Colonic mucosa (tissue), 4 donors: ENCODE measurements at regions not wholly inside any gene's neighbourhood (a gene's known extent, or its start where the extent isn't known, plus 50 kb on each side); places are given as distances from the start of the nearest gene placed in this dataset.
"Not testable (repeated sequence)": the region's sequence is repeated elsewhere in the genome, so short reads cannot be mapped to it uniquely, and the experiment has no call there.

Source experiments
- DNase-seq: peaks from one replicate; pipeline ENCODE4 v3.0.0-alpha.2; 2020
- H3K27ac ChIP-seq: fragments of 200-600 bp; one replicate; pipeline ENCODE4 v1.8.0; 2021
- H3K27me3 ChIP-seq: fragments of 200-600 bp; one replicate; pipeline ENCODE4 v1.8.0; 2021
- H3K36me3 ChIP-seq: fragments of 200-600 bp; one replicate; pipeline ENCODE4 v1.8.0; 2021
- H3K4me1 ChIP-seq: fragments of 200-600 bp; one replicate; pipeline ENCODE4 v1.8.0; 2021; ENCODE audit warnings: mild to moderate bottlenecking
- H3K4me3 ChIP-seq: fragments of 200-600 bp; one replicate; pipeline ENCODE4 v1.8.0; 2021
- H3K9ac ChIP-seq, 2 donors: one replicate each; pipeline ENCODE4 v1.7.0; 2013; ENCODE audit warnings: control low read depth in 2 of 2, low read depth in 2 of 2, low read length in 2 of 2
- H3K9me3 ChIP-seq: fragments of 200-600 bp; one replicate; pipeline ENCODE4 v1.8.0; 2021
- CTCF ChIP-seq: fragments of 200-600 bp; IDR thresholded peaks from one replicate; pipeline ENCODE4 v1.8.0; 2022; ENCODE audit warnings: antibody characterized with exemption, mild to moderate bottlenecking
- intact Hi-C: fragments of 100-400 bp; cut with DNase I; formaldehyde crosslinking; loops from one replicate; pipeline ENCODE4 v1.14.1; 2022
- donor health status: healthy.
- donor health status: DM: no; HTN: no; CAD: no.
- donor health status: DM: no; HTN: no; CAD: no.

- H3K9ac ChIP-seq = no peak overlapping the region
- no peak for TF ChIP-seq CTCF
These were observed 578.3 kb upstream of the ADAMTS9 start for GRCh38 chr3:65265942-65266590.

GRCh38 chr3:65265511-65265910, 577.7 kb upstream of the ADAMTS9 start:
- H3K4me3 ChIP-seq = no peak overlapping the region
- H3K27ac ChIP-seq = no peak overlapping the region
- no peaks in the 10 kb centered on the region for H3K4me1 ChIP-seq
- no peak for TF ChIP-seq CTCF
- intact Hi-C loops = no loop called here
- H3K27me3 ChIP-seq = no peaks in the 10 kb centered on the region
- no peaks in the 10 kb centered on the region for H3K36me3 ChIP-seq
- no peaks in the 10 kb centered on the region for H3K9me3 ChIP-seq
- no peak overlapping the region for H3K9ac ChIP-seq
- DNase-seq = no peak

More at GRCh38 chr3:65265942-65266590, 578.3 kb upstream of the ADAMTS9 start:
- intact Hi-C loops = no loop called here
- Histone ChIP-seq H3K4me1 (no peaks in the 10 kb centered on the region), H3K9me3 (no peaks in the 10 kb centered on the region), H3K27me3 (no peaks in the 10 kb centered on the region), H3K4me3 (no peak overlapping the region), H3K27ac (no peak overlapping the region), H3K36me3 (no peaks in the 10 kb centered on the region)
- DNase-seq = no peak

- H3K4me1 ChIP-seq = no peaks in the 10 kb centered on the region
- no peak for TF ChIP-seq CTCF
- intact Hi-C loops = no loop called here
- no peak overlapping the region for H3K4me3 ChIP-seq
- no peak overlapping the region for H3K9ac ChIP-seq
- H3K27me3 ChIP-seq = no peaks in the 10 kb centered on the region
- no peaks in the 10 kb centered on the region for H3K9me3 ChIP-seq
- no peak overlapping the region for H3K27ac ChIP-seq
- H3K36me3 ChIP-seq = no peaks in the 10 kb centered on the region
- no peak for DNase-seq
These were observed 574.7 kb upstream of the ADAMTS9 start for GRCh38 chr3:65262548-65262947.

- no peak for DNase-seq
- H3K4me3 ChIP-seq = no peak overlapping the region
- H3K27me3 ChIP-seq = no peaks in the 10 kb centered on the region
- H3K9me3 ChIP-seq = no peaks in the 10 kb centered on the region
- H3K4me1 ChIP-seq = no peaks in the 10 kb centered on the region
- H3K36me3 ChIP-seq = no peaks in the 10 kb centered on the region
- no peak for TF ChIP-seq CTCF
- no peak overlapping the region for H3K27ac ChIP-seq
- H3K9ac ChIP-seq = no peak overlapping the region
- intact Hi-C loops = no loop called here
These were observed 572.1 kb upstream of the ADAMTS9 start for GRCh38 chr3:65259946-65260345.

GRCh38 chr3:65252914-65253313, 565.1 kb upstream of the ADAMTS9 start:
- DNase-seq, H3K9me3 ChIP-seq, H3K27me3 ChIP-seq, H3K9ac ChIP-seq, H3K4me3 ChIP-seq, H3K4me1 ChIP-seq, H3K27ac ChIP-seq, H3K36me3 ChIP-seq, intact Hi-C loops: not testable (repeated sequence)

GRCh38 chr3:65252266-65252665, 564.5 kb upstream of the ADAMTS9 start:
- Histone ChIP-seq H3K9me3 (no peaks in the 10 kb centered on the region), H3K4me1 (no peaks in the 10 kb centered on the region), H3K27me3 (no peaks in the 10 kb centered on the region), H3K4me3 (no peak overlapping the region), H3K36me3 (no peaks in the 10 kb centered on the region), H3K9ac (no peak overlapping the region), H3K27ac (no peak overlapping the region)
- intact Hi-C loops = no loop called here
- TF ChIP-seq CTCF = no peak
- DNase-seq = no peak
